GM23248 (cell line): ENCODE measurements at regions not wholly inside any gene's neighbourhood (a gene's known extent, or its start where the extent isn't known, plus 50 kb on each side); places are given as distances from the start of the nearest gene placed in this dataset.
A peak's percentile ranks its signal among the peaks of the same experiment; 100 is the strongest.

Experiments used
- DNase-seq: peaks from one replicate; pipeline ENCODE4 v3.0.0-alpha.2; 2015
- H2AFZ ChIP-seq: fragments of 200-600 bp; sonication (generic); 2 replicates; pipeline ENCODE4 v1.6.1; 2016; ENCODE audit warnings: antibody characterized with exemption
- H3F3A ChIP-seq: fragments of 200-600 bp; sonication (generic); 2 replicates; pipeline ENCODE4 v1.6.1; 2016; ENCODE audit warnings: mild to moderate bottlenecking, antibody characterized with exemption, mixed run types; ENCODE audit not compliant: insufficient read depth
- H3K27ac ChIP-seq: fragments of 200-600 bp; sonication (generic); 2 replicates; pipeline ENCODE4 v1.5.1; 2016; ENCODE audit warnings: mild to moderate bottlenecking
- H3K27me3 ChIP-seq: fragments of 200-600 bp; sonication (generic); replicated peaks from 2 replicates; pipeline ENCODE4 v1.6.1; 2016; ENCODE audit warnings: mild to moderate bottlenecking; ENCODE audit not compliant: insufficient read depth
- H3K36me3 ChIP-seq: fragments of 200-600 bp; sonication (generic); 2 replicates; pipeline ENCODE4 v1.6.1; 2016; ENCODE audit warnings: low read depth, mild to moderate bottlenecking
- H3K4me1 ChIP-seq: fragments of 200-600 bp; sonication (generic); 2 replicates; pipeline ENCODE4 v1.6.1; 2016; ENCODE audit warnings: mild to moderate bottlenecking; ENCODE audit not compliant: insufficient read depth
- H3K4me2 ChIP-seq: fragments of 200-600 bp; sonication (generic); one replicate; pipeline ENCODE4 v1.6.1; 2016; ENCODE audit warnings: mild to moderate bottlenecking; ENCODE audit not compliant: unreplicated experiment
- H3K4me3 ChIP-seq: fragments of 200-600 bp; sonication (generic); 2 replicates; pipeline ENCODE4 v1.5.1; 2016; ENCODE audit warnings: mild to moderate bottlenecking
- H3K79me2 ChIP-seq: fragments of 200-600 bp; sonication (generic); 2 replicates; pipeline ENCODE4 v1.6.1; 2016; ENCODE audit warnings: mild to moderate bottlenecking; ENCODE audit not compliant: insufficient read depth
- H3K9ac ChIP-seq: fragments of 200-600 bp; sonication (generic); 2 replicates; pipeline ENCODE4 v1.6.1; 2016; ENCODE audit warnings: mild to moderate bottlenecking
- H3K9me2 ChIP-seq: fragments of 200-600 bp; sonication (generic); 2 replicates; pipeline ENCODE4 v1.6.1; 2016; ENCODE audit warnings: mixed run types, mild to moderate bottlenecking, moderate library complexity; ENCODE audit not compliant: insufficient read depth
- H3K9me3 ChIP-seq: fragments of 200-600 bp; sonication (generic); one replicate; pipeline ENCODE4 v1.6.1; 2017; ENCODE audit warnings: low read depth
- H4K20me1 ChIP-seq: fragments of 200-600 bp; sonication (generic); 2 replicates; pipeline ENCODE4 v1.6.0; 2016; ENCODE audit not compliant: insufficient read depth
- EZH2 ChIP-seq: fragments of 200-600 bp; sonication (generic); IDR thresholded peaks from 2 replicates; pipeline ENCODE4 v1.6.1; 2018; ENCODE audit warnings: antibody characterized with exemption, mild to moderate bottlenecking; ENCODE audit not compliant: insufficient read depth, poor library complexity, severe bottlenecking
- EZH2phosphoT487 ChIP-seq: fragments of 200-600 bp; sonication (generic); IDR thresholded peaks from 2 replicates; pipeline ENCODE4 v1.6.1; 2018; ENCODE audit warnings: antibody characterized with exemption, moderate library complexity, mild to moderate bottlenecking, low read depth; ENCODE audit not compliant: insufficient read depth
- WGBS, 2 experiments: methylation state at CpG; one replicate each; pipeline ENCODE4 v1.1.6; 2015 to 2017; ENCODE audit warnings: low lambda C conversion rate in 2 of 2, low coverage in 1 of 2; ENCODE audit errors: missing lambda C conversion rate in 2 of 2; 5-methylcytosine and 5-hydroxymethylcytosine counted together
- in situ Hi-C: fragments of 300-500 bp; cut with MboI; formaldehyde crosslinking; loops from 2 replicates; pipeline ENCODE4 v1.15.0; 2020

- Histone ChIP-seq H3K9ac (peak overlapping the region; percentile 21; the same call in 1 of the 2 replicates), H3K9me2 (no peaks in the 10 kb centered on the region), H4K20me1 (no peaks in the 10 kb centered on the region), H2AFZ (peak overlapping the region; percentile 68), H3K27ac (peak overlapping the region; percentile 2; the same call in 1 of the 2 replicates), H3K4me2 (peak overlapping the region; percentile 48), H3K36me3 (no peaks in the 10 kb centered on the region), H3K4me3 (peak overlapping the region; percentile 47), H3K27me3 (no peaks in the 10 kb centered on the region), H3F3A (peaks cover 31% of the 10 kb centered on the region), H3K4me1 (peaks cover 33% of the 10 kb centered on the region), H3K9me3 (no peaks in the 10 kb centered on the region), H3K79me2 (no peaks in the 10 kb centered on the region)
- peak; percentile 70 for DNase-seq
- in situ Hi-C loops, result no loop called here
- TF ChIP-seq EZH2phosphoT487 (no peak), EZH2 (no peak)
- 7 to 8% methylated on average over 5 of the region's 5 CpGs for WGBS, 2 experiments
These were observed 53.8 kb upstream of the MROH9 start for GRCh38 chr1:170881268-170882265.
